ENCODE measurements at regions not wholly inside any gene's neighbourhood (a gene's known extent, or its start where the extent isn't known, plus 50 kb on each side); places are given as distances from the start of the nearest gene placed in this dataset.

DNA sequence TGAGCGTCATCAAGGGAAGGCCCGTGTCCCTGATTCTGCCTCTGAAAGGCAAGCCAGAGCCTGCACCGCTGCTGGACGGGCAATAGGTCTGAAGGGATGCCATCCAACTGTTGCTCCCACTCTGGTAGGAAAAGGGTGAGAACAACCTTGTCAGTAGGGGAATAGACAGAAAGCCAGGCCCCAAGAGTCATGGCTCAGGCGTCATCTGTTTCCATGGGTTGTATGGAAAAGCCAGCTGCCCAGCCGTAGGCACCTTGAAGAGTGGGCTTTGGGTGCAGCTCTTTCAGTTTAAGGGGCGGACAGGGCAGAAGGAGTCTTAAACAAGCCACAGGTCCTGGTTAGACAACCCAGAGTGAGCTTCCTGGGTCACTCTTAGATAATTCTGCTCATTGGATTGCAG, 66.5 kb downstream of the RNF6 start:
- no peak for DNase-seq

DNA sequence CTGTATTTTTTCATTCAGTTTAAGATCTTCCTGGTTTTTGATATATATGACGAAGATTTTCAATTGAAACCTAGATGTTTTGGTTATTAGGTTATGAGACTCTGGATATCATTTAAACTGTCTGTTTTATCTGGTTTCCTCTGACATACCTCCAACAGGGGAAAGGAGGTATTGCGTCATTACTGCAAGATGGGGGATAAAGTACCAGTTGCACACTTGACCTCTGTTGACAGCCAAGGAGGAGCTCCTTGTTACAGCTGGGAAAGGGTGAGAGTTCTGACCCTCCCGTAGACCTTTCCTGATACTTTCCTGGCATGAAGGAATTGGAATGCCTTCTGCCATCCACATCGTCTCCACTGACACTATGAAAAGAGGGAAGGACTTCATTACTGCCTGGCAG, 82.0 kb upstream of the SHISA2 start:
- DNase-seq = peak in 1 of 2 experiments; percentile 7

DNA sequence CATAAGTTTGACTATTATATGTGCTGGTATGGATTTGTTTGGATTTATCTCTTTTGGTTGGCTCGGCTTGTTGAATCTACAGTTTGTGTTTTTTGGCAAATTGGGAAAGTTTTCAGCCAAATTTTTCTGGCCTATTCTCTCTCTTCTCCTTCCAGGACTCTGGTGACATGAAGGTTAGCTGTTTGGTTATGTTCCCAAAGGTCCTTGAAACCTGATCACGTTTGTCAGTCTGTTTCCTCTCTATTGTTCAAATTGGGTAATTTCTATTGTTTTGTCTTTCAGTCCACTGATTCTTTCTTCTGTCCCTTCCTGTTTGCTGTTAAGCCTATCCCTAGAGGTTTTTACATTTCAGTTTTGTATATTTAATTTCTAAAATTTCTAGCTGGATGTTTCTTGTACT, 81.5 kb upstream of the SHISA2 start:
- DNase-seq = no peak

DNA sequence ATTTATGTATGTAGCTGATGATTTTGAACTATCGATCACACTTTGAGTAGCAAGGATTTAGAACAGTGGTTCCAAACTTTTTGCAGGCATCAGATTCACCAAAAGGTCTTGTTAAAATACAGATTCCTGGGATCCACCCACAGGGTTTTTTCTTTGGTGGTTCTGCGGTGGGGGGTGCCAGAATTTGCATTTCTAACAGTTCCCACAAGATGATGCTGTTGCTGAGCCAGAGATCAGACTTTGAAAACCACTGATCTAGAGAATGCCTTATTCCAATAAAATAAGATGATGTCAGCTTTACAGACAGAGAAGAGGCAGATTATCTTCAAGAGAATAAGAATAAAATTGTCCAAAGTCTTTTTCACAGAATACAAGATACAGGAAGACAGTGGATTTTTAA, 80.9 kb upstream of the SHISA2 start:
- DNase-seq = peak in 1 of 2 experiments; percentile 46

GRCh38 chr13:26128676-26129075, 76.9 kb upstream of the SHISA2 start:
- no peak for DNase-seq

GRCh38 chr13:26117620-26118019, 65.8 kb upstream of the SHISA2 start:
- no peak for DNase-seq

- peak in 1 of 2 experiments; percentile 14 for DNase-seq
Measured at GRCh38 chr13:26112843-26113242, 61.0 kb upstream of the SHISA2 start.

- DNase-seq = no peak
Measured at GRCh38 chr13:26111797-26112196, 60.0 kb upstream of the SHISA2 start.

Data from NCI-H524 (cell line).